HG03064 (cell line): ENCODE measurements at regions not wholly inside any gene's neighbourhood (a gene's known extent, or its start where the extent isn't known, plus 50 kb on each side); places are given as distances from the start of the nearest gene placed in this dataset.
"Not testable (repeated sequence)": the region's sequence is repeated elsewhere in the genome, so short reads cannot be mapped to it uniquely, and the experiment has no call there.

ENCODE experiments used
- ATAC-seq: cut with Tn5 transposase; IDR thresholded peaks from one replicate; pipeline ENCODE4 v1.9.1; 2021; ENCODE audit warnings: low read depth; ENCODE audit not compliant: unreplicated experiment

DNA sequence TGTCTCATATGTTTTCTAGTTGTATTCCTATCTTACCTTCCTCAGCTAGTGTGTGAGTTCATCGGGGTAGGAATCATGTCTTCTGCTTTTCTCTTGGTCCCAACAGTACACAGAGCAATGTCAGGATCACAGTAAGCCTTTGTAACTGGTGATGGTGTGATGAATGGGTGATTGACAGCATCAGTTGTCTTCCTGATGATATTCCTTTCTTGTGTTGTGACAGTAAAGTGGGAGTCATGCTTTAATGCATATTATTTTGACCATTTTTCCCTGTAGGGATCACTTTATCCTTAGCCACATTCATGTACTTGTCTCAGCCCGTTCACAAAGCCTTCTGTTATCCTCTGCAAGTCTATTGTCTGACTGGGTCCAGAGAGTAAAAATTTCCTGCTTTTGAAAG, 501.7 kb downstream of the UTRN start:
- ATAC-seq: no peak

DNA sequence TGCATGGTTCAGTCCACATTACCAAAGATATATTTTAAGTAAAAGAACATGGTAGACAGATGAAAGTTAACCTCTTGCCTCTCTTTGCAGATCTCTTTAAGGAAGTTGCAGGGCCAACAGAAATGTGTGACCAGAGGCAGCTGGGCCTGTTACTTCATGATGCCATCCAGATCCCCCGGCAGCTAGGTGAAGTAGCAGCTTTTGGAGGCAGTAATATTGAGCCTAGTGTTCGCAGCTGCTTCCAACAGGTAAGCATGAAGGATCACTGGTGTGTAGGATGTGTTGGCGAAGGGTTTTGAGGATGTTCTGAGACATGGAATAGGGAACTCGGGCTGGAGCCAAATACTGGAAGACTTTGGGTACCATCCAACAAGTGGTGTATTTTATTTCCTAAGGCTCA, 508.6 kb downstream of the UTRN start:
- no peak for ATAC-seq

DNA sequence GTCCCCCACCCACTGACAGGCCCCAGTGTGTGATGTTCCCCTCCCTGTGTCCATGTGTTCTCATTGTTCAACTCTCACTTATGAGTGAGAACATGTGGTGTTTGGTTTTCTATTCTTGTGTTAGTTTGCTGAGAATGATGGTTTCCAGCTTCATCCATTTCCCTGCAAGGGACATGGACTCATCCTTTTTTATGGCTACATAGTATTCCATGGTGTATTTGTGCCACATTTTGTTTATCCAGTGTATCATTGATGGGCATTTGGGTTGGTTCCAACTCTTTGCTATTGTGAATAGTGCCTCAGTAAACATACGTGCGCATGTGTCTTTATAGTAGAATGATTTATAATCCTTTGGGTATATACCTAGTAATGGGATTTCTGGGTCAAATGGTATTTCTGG, 509.9 kb downstream of the UTRN start:
- ATAC-seq: not testable (repeated sequence)

- no peak for ATAC-seq
Measured at GRCh38 chr6:144796070-144796469, 510.9 kb downstream of the UTRN start.

GRCh38 chr6:144797881-144798589, 512.9 kb downstream of the UTRN start:
- no peak for ATAC-seq

DNA sequence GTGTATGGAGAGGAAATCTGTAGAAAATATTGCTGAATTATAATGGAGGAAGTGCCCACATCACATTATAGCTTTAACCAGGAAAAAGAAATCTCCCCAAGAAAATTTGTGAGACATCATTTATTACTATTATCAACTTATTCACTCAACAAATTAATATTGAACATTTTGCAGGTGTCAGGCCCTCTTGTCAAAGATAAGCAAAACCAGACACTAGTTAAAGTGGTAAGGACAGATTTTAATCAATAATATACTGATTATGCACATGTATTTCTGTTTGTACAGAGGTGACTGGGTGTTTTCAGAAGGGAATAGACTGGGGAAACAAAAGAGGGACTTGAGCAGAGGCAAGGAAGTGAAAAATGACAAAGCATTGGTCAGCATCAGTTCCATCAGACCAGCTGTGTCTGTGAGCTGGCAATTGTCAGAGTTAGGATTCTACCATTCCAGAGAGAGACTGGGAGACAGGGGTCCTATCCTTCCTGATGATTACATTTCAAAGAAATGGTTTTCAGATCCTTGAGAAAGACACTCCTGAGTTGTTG, 519.2 kb downstream of the UTRN start:
- ATAC-seq: no peak

- ATAC-seq: no peak
Measured at GRCh38 chr6:144805049-144805448, 519.9 kb downstream of the UTRN start.

DNA sequence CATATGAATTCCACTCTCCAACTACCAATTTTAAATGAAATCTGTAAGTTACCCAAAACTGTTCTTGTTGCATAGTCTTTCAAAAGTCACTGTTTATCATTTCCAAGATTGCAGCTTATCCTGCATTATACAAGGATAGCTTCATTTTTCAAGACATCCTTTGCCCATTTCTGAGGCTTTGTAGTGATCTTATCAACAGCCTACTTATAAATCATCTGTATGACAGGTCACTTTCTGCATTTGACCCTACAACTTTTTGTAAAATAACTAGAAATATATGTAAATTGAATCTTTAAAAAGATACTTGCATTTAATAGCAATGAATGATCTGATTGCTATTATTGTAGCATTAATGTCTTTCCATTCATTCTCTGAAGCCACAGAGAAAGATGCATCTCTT, 521.1 kb downstream of the UTRN start:
- no peak for ATAC-seq

- ATAC-seq: no peak
Measured at GRCh38 chr6:144809120-144809519, 524.0 kb downstream of the UTRN start.

- ATAC-seq: no peak
Measured at GRCh38 chr6:144809969-144810368, 524.8 kb downstream of the UTRN start.

DNA sequence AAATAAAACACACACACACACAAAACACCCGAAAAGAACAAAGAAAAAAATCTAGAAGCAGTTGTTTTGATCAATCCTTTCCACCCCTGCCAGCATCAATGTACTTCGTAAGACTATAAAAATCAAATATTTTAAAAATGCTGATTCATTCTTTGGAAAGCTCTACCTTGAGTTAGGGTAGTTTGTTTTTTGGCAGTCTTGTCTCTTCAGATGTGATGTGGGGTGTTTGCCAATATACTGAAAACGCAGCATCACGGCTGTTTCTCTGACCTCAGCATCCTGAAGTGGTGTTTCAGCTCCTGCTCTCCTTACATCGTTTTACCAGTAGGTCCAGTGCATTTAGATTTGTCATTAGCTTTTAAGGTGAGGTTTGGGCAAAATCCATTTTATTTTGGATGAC, 526.0 kb downstream of the UTRN start:
- ATAC-seq: no peak

DNA sequence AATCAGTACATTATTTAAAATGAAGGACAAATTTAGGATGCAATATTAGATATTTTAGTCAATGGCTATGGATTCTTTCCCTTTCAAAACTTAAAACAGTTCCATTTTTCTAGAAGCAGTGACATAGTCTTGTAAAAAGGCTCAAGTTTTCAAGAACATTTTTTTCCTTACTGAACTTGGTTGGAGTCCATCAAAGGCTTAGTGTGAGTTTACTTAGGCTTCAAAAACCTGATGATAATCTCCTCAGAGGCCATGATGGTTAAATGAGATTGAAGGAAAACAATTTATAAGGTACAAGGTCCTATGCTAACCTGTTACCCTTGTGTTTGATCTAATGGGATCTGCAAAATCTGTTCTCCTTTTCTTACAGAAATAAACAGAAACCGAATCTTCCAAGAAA, 531.8 kb downstream of the UTRN start:
- no peak for ATAC-seq

DNA sequence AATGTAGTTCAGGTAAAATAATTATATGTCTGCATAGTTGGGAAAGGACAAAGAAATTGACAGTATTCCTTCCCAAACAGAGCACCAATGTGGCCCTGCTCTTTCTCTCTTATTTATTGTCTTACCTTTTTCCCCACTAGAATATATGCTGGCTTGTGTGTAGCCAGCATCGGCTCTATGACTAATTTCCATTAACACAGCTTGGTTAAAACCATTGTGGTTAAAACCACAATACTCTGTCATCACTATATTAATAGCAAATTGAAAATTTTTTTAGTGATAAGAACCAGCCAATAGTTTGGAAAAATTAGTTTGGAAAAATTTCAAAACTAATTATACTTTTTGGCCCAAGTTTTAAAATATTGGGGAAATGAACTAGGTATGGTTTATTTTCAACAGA, 535.1 kb downstream of the UTRN start:
- no peak for ATAC-seq

GRCh38 chr6:144823131-144823530, 538.0 kb downstream of the UTRN start:
- no peak for ATAC-seq

DNA sequence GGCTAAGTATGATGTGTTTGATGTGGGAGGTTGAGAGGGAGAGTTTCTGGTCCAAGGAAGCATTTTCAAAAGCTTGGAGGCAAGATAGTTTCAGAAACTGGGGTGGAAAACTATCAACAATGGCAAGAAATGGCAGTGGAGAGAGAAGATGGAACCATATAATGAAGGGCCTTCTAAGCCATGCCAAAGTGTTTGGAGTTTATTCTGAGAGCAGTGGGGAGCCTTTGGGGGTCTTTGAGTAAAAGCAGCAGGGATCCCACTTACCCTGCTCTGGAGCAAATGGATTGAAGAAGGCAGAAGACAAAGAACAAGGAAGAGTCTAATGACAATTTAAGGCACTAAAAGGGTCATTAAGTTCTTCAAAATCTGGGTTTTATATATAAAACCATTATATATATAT, 538.9 kb downstream of the UTRN start:
- ATAC-seq: no peak

GRCh38 chr6:144834426-144835038, 549.4 kb downstream of the UTRN start:
- ATAC-seq: no peak

DNA sequence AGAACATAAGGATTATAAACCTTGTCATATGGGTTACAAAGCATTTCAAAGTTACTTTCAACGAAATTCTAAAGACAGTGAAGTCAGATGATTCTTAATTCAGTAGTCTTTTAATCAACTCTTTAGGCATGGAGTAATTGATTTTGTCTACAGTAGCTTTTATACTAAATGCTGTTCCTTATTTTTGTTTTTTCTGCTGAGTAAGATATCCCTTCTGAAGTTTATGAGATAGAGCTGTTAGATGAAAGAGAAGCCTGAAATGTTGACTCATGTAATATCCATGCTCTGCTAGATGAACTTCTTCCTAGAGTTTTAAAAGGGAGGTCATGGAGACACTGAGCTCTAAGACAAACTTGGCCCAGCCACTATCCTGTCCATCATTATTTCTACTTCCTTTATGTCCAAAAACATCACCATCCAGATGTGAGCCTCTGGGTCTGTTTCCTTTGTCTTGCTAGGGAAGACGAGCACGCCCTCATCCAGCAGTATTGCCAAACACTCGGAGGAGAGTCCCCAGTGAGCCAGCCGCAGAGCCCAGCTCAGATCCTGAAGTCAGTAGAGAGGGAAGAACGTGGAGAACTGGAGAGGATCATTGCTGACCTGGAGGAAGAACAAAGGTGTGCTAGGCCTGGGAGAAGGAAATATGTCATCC, 550.3 kb downstream of the UTRN start:
- no peak for ATAC-seq

- ATAC-seq: no peak
Measured at GRCh38 chr6:144840619-144841018, 555.5 kb downstream of the UTRN start.

DNA sequence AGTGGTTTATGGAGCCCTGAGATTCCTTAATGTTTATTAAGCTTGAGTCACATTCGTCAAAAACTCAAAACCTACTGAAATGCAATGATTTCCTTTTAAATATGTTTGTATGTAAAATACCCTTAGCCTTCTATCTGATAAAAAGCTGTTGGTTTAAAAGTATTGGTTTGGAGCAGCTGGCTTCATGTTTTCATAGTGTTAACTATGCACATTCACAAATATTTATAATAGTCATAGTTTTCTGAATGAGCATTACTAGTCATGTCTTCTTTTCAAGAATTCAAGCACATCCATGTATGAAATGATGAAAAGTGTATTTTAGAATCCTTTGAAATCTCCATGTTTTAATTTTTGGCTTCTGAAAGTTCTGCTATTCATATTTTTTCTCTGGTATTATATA, 558.6 kb downstream of the UTRN start:
- ATAC-seq: no peak

GRCh38 chr6:144844596-144844995, 559.5 kb downstream of the UTRN start:
- no peak for ATAC-seq

GRCh38 chr6:144845186-144845585, 560.1 kb downstream of the UTRN start:
- no peak for ATAC-seq

DNA sequence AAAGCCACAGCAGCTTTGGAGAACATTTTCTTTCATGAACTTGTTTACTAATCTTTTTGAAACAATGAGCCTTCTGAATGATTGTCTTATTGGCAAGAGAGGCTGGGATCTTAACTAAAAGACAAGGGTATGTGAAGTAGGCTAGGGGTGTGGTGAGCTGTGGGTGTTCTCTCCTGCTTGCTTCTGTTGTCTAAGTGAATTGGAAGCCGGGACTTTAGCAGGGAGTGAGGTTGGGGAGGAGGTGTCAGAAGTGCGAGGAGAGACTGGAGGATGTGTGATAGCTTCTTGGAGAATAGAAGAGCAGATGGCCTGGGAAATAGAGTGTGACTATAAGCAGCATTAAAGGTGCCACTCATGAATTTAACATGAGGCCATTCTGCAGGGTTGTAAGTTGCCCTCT, 562.8 kb downstream of the UTRN start:
- no peak for ATAC-seq
